K562 (cell line): ENCODE measurements at regions not wholly inside any gene's neighbourhood (a gene's known extent, or its start where the extent isn't known, plus 50 kb on each side); places are given as distances from the start of the nearest gene placed in this dataset.

ENCODE experiments used
- BRF2 ChIP-seq: IDR thresholded peaks from 3 replicates; pipeline ENCODE4 v1.6.1; 2011; ENCODE audit warnings: borderline replicate concordance, mild to moderate bottlenecking; ENCODE audit not compliant: insufficient read length, insufficient read depth
- ESRRA ChIP-seq: fragments of 450-650 bp; IDR thresholded peaks from 2 replicates; pipeline ENCODE4 v1.6.1; 2014; ENCODE audit warnings: low read depth, mild to moderate bottlenecking, moderate library complexity, borderline replicate concordance
- FOXA3 ChIP-seq, 2 experiments: fragments of 450-650 bp in 1 of 2; sonication (generic) in 1 of 2; formaldehyde crosslinking; IDR thresholded peaks in 1 of 2; conservative IDR thresholded peaks in 1 of 2; 2 replicates each; pipeline versions ENCODE4 v1.4.0 to v1.8.0; 2020 to 2022; ENCODE audit warnings: mild to moderate bottlenecking in 2 of 2, missing genetic modification reagents in 1 of 2
- FOXJ2 ChIP-seq: fragments of 200-800 bp; sonication (Bioruptor generic); IDR thresholded peaks from 2 replicates; pipeline ENCODE4 v1.6.1; 2016; ENCODE audit warnings: missing genetic modification characterization, missing compliant biosample characterization
- FOXK2 ChIP-seq, 2 experiments: fragments of 450-650 bp; IDR thresholded peaks in 1 of 2; conservative IDR thresholded peaks in 1 of 2; 2 replicates each; pipeline ENCODE4 v1.6.1; 2016; ENCODE audit warnings: low read depth in 2 of 2, mild to moderate bottlenecking in 1 of 2
- MAZ ChIP-seq, 2 experiments: fragments of 450-650 bp in 1 of 2; sonication (generic) in 1 of 2; formaldehyde crosslinking; IDR thresholded peaks in 1 of 2; conservative IDR thresholded peaks in 1 of 2; 2 replicates each; pipeline versions ENCODE4 v1.4.0 to v1.5.0; 2020; ENCODE audit warnings: mild to moderate bottlenecking in 1 of 2, missing genetic modification reagents in 1 of 2
- RHOXF2B ChIP-seq: fragments of 250-450 bp; sonication (Bioruptor Pico); conservative IDR thresholded peaks from 2 replicates; pipeline ENCODE4 v1.5.1; 2021
- ZNF12 ChIP-seq: sonication (generic); formaldehyde crosslinking; IDR thresholded peaks from 2 replicates; pipeline ENCODE4 v1.4.0; 2020; ENCODE audit warnings: mild to moderate bottlenecking, missing genetic modification reagents
- ZNF146 ChIP-seq: IDR thresholded peaks from one replicate; pipeline ENCODE4 v1.6.1; 2018; ENCODE audit warnings: missing compliant biosample characterization; ENCODE audit not compliant: unreplicated experiment
- ZNF583 ChIP-seq: fragments of 250-450 bp; sonication (Bioruptor Pico); IDR thresholded peaks from 2 replicates; pipeline ENCODE4 v1.4.0; 2020
- TF ChIP-seq, protein P1 (sequence below): fragments of 200-800 bp; sonication (Bioruptor generic); IDR thresholded peaks from 2 replicates; pipeline ENCODE4 v1.6.1; 2016; ENCODE audit warnings: missing genetic modification characterization, missing compliant biosample characterization
- TF ChIP-seq, protein P2 (sequence below): fragments of 200-800 bp; sonication (Bioruptor generic); IDR thresholded peaks from 2 replicates; pipeline ENCODE4 v1.6.1; 2017; ENCODE audit warnings: missing genetic modification characterization, missing compliant biosample characterization
- TF ChIP-seq, protein P3 (sequence below): fragments of 250-450 bp; sonication (Bioruptor Pico); IDR thresholded peaks from 2 replicates; pipeline ENCODE4 v1.5.0; 2021

DNA sequence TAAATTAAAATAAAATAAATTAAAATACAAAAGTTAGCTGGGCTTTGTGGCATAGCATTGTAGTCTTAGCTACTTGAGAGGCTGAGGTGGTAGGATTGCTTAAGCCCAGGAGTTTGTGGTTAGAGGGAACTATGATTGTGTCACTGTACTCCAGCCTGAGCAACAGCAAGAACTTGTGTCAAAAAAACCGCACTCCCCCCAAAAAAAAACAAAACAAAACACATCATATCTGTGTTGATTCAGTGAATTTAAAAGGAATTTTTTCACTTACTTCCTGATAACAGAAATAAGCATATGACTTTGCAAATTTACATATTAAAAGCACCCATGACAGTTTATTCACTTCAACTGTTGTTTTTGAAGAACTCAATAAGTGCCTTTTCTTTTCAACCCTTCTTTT lies 68.1 kb upstream of the PELI1 start (continued):
- 0 out of 4 replicates have a peak, but pooled peaks of 1 of the 2 experiments have one; percentile 31 for TF ChIP-seq FOXK2 (conservative IDR thresholded peaks at IDR 0.05 in 1 of 2, IDR thresholded peaks at IDR 0.05 in 1 of 2; ENCODE audit: low read depth in 2 of 2)
- TF ChIP-seq, protein P1, sequence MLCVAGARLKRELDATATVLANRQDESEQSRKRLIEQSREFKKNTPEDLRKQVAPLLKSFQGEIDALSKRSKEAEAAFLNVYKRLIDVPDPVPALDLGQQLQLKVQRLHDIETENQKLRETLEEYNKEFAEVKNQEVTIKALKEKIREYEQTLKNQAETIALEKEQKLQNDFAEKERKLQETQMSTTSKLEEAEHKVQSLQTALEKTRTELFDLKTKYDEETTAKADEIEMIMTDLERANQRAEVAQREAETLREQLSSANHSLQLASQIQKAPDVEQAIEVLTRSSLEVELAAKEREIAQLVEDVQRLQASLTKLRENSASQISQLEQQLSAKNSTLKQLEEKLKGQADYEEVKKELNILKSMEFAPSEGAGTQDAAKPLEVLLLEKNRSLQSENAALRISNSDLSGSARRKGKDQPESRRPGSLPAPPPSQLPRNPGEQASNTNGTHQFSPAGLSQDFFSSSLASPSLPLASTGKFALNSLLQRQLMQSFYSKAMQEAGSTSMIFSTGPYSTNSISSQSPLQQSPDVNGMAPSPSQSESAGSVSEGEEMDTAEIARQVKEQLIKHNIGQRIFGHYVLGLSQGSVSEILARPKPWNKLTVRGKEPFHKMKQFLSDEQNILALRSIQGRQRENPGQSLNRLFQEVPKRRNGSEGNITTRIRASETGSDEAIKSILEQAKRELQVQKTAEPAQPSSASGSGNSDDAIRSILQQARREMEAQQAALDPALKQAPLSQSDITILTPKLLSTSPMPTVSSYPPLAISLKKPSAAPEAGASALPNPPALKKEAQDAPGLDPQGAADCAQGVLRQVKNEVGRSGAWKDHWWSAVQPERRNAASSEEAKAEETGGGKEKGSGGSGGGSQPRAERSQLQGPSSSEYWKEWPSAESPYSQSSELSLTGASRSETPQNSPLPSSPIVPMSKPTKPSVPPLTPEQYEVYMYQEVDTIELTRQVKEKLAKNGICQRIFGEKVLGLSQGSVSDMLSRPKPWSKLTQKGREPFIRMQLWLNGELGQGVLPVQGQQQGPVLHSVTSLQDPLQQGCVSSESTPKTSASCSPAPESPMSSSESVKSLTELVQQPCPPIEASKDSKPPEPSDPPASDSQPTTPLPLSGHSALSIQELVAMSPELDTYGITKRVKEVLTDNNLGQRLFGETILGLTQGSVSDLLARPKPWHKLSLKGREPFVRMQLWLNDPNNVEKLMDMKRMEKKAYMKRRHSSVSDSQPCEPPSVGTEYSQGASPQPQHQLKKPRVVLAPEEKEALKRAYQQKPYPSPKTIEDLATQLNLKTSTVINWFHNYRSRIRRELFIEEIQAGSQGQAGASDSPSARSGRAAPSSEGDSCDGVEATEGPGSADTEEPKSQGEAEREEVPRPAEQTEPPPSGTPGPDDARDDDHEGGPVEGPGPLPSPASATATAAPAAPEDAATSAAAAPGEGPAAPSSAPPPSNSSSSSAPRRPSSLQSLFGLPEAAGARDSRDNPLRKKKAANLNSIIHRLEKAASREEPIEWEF (CRISPR knock-in tag) = 0 out of 2 replicates have a peak, but pooled peaks have one; percentile 25
- peak; percentile 77; the same call in 1 of the 2 replicates for TF ChIP-seq ESRRA
- TF ChIP-seq BRF2 = no peak
- TF ChIP-seq FOXJ2 (tag) = no peak
- no peak; a peak in 1 of 4 replicates for TF ChIP-seq MAZ (CRISPR knock-in tag; conservative IDR thresholded peaks at IDR 0.05 in 1 of 2, IDR thresholded peaks at IDR 0.05 in 1 of 2)
- no peak for TF ChIP-seq ZNF583 (CRISPR knock-in tag)
- TF ChIP-seq, protein P2, sequence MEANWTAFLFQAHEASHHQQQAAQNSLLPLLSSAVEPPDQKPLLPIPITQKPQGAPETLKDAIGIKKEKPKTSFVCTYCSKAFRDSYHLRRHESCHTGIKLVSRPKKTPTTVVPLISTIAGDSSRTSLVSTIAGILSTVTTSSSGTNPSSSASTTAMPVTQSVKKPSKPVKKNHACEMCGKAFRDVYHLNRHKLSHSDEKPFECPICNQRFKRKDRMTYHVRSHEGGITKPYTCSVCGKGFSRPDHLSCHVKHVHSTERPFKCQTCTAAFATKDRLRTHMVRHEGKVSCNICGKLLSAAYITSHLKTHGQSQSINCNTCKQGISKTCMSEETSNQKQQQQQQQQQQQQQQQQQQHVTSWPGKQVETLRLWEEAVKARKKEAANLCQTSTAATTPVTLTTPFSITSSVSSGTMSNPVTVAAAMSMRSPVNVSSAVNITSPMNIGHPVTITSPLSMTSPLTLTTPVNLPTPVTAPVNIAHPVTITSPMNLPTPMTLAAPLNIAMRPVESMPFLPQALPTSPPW (CRISPR knock-in tag) = peak; percentile 61
- no peak for TF ChIP-seq ZNF12 (CRISPR knock-in tag)
- TF ChIP-seq FOXA3 (CRISPR knock-in tag; conservative IDR thresholded peaks at IDR 0.05 in 1 of 2, IDR thresholded peaks at IDR 0.05 in 1 of 2) = peak; percentile 79 to 92; a peak in 3 of 4 replicates
- TF ChIP-seq ZNF146 (CRISPR knock-in tag) = no peak
- TF ChIP-seq, protein P3, sequence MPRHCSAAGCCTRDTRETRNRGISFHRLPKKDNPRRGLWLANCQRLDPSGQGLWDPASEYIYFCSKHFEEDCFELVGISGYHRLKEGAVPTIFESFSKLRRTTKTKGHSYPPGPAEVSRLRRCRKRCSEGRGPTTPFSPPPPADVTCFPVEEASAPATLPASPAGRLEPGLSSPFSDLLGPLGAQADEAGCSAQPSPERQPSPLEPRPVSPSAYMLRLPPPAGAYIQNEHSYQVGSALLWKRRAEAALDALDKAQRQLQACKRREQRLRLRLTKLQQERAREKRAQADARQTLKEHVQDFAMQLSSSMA (CRISPR knock-in tag) = no peak
- TF ChIP-seq RHOXF2B (CRISPR knock-in tag) = no peak
